ENCODE measurements at regions not wholly inside any gene's neighbourhood (a gene's known extent, or its start where the extent isn't known, plus 50 kb on each side); places are given as distances from the start of the nearest gene placed in this dataset.
A peak's percentile ranks its signal among the peaks of the same experiment; 100 is the strongest.

DNA sequence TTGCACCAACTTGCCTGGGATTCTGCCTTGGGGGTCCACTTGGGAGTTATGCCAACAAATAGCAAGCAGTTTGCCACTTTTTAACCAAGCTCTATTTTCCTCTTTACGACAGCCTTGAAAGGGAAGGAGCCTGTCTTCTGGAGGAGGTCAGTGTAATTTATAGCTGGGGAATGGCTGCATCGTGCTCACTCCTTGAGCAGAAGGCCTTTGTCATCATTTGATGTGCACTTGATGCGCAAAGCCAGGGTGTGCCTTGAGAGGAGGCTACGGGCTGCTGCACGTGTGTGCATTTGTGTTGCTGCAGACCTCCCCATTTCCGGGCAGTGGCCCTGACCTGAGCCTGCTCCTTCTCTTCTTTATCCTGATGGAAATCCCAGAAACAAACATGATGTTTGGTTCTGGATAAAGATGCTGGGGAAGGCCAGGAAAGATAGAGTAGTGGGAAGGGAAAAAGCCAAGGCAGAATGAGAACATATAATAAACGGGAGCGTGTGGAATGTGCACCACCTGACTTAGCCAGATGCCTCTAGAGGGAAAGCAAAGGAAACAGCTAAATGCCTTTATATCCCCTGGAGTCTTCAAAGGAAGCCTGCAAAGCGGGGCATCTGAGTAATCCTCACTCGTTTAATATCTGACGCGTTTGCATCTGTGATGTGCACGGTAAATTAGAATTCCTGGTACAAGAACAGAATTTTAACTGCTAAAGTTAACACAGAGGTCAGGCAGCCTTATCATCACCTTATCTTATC is 68.3 kb upstream of the ZNF521 start:
- Mint-ChIP-seq H3K27ac (peak overlapping the region in 1 of 3 experiments; percentile 14), H3K36me3 (ENCODE audit: low read depth) (no peaks in the 10 kb centered on the region), H3K9me3 (no peaks in the 10 kb centered on the region), H3K27me3 (ENCODE audit: low read depth) (no peaks in the 10 kb centered on the region), H3K4me1 (peaks cover 21% of the 10 kb centered on the region), H3K4me3 (no peak overlapping the region)
- TF ChIP-seq, protein P1, sequence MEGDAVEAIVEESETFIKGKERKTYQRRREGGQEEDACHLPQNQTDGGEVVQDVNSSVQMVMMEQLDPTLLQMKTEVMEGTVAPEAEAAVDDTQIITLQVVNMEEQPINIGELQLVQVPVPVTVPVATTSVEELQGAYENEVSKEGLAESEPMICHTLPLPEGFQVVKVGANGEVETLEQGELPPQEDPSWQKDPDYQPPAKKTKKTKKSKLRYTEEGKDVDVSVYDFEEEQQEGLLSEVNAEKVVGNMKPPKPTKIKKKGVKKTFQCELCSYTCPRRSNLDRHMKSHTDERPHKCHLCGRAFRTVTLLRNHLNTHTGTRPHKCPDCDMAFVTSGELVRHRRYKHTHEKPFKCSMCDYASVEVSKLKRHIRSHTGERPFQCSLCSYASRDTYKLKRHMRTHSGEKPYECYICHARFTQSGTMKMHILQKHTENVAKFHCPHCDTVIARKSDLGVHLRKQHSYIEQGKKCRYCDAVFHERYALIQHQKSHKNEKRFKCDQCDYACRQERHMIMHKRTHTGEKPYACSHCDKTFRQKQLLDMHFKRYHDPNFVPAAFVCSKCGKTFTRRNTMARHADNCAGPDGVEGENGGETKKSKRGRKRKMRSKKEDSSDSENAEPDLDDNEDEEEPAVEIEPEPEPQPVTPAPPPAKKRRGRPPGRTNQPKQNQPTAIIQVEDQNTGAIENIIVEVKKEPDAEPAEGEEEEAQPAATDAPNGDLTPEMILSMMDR (IDR thresholded peaks at IDR 0.05; ENCODE audit: unreplicated experiment in 3 of 3), result no peak

DNA sequence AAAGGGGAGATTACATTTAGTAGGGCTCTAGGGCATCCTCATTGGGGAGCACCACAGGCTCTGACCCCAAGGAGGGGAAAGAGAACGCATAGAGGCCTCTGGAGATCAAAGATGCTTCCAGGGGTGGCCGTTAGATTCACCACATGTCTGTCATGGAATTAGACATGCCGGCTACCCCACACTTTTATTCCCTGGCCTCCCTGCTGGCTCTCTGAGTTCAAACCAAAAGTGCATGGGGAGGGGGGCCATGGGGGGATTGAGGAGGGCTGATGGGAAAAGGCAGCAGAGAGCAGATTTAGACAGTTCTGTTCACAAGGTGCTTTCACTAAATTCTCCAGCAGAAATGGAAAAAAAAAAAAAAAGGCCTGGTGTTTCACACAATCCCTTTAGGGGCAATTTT is 64.4 kb upstream of the ZNF521 start:
- Mint-ChIP-seq H3K4me1 (peaks cover 21% of the 10 kb centered on the region), H3K4me3 (no peak overlapping the region), H3K36me3 (ENCODE audit: low read depth) (no peaks in the 10 kb centered on the region), H3K9me3 (no peaks in the 10 kb centered on the region), H3K27ac (peak overlapping the region in 1 of 3 experiments; percentile 41), H3K27me3 (ENCODE audit: low read depth) (no peaks in the 10 kb centered on the region)
- TF ChIP-seq, protein P1 (IDR thresholded peaks at IDR 0.05; ENCODE audit: unreplicated experiment in 3 of 3), result no peak

DNA sequence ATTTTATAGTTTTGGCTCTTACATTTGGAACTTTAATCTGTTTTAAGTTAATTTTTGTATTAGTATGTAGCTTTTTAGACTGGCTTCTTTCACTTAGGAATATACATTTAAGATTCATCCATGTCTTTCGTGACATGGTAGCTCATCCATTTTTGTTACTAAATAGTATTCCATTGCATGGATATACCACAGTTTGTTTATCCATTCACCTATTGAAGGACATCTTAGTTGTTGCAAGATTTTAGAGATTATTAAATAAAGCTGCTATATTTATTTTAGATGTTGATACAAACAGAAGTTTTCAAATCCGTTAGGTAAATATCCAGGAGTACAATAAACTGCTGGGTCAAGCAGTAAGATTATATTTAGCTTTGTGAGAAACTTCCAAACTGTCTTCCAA is 58.0 kb upstream of the ZNF521 start:
- peaks cover 4% of the 10 kb centered on the region for H3K36me3 Mint-ChIP-seq (ENCODE audit: low read depth)
- no peak overlapping the region for H3K27ac Mint-ChIP-seq
- no peaks in the 10 kb centered on the region for H3K27me3 Mint-ChIP-seq (ENCODE audit: low read depth)
- no peaks in the 10 kb centered on the region for H3K4me1 Mint-ChIP-seq
- TF ChIP-seq, protein P1 (IDR thresholded peaks at IDR 0.05; ENCODE audit: unreplicated experiment in 3 of 3), result no peak
- peaks cover 2% of the 10 kb centered on the region for H3K9me3 Mint-ChIP-seq
- no peak overlapping the region for H3K4me3 Mint-ChIP-seq

GRCh38 chr18:25408293-25408692 is 56.3 kb upstream of the ZNF521 start:
- Mint-ChIP-seq H3K27ac (no peak overlapping the region), H3K4me3 (no peak overlapping the region), H3K36me3 (ENCODE audit: low read depth) (peaks cover 4% of the 10 kb centered on the region), H3K9me3 (peaks cover 2% of the 10 kb centered on the region), H3K27me3 (ENCODE audit: low read depth) (no peaks in the 10 kb centered on the region), H3K4me1 (no peaks in the 10 kb centered on the region)
- TF ChIP-seq, protein P1 (IDR thresholded peaks at IDR 0.05; ENCODE audit: unreplicated experiment in 3 of 3), result no peak
